ENCODE measurements at regions not wholly inside any gene's neighbourhood (a gene's known extent, or its start where the extent isn't known, plus 50 kb on each side); places are given as distances from the start of the nearest gene placed in this dataset.
A peak's percentile ranks its signal among the peaks of the same experiment; 100 is the strongest.
"Not testable (repeated sequence)": the region's sequence is repeated elsewhere in the genome, so short reads cannot be mapped to it uniquely, and the experiment has no call there.

DNA sequence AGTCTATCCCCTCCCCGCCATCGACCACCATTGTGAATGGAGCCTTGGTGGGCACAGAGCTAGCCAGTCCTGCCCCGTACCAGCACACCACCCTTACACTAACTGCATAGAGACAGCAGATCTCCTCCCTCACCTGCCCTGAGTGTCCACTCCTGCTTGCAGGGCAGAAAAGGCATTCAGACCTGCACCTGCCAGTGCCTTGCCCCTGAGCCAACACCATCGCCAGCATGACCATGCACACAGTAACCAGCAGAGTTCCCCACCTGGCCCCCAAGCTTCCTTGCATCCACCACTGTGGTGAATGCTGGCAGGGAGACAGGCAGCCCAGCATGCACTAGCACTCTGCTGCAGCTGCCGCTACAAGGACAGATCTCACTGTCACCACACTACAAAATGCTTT lies 397.1 kb downstream of the KLHL4 start:
- DNase-seq (no peak), ATAC-seq (peak in 1 of 8 donors; percentile 34)
- 86 to 93% methylated on average over 4 to 5 of the region's 5 CpGs for WGBS, 2 donors
- no peaks in the 10 kb centered on the region for H3K27me3 ChIP-seq
- intact Hi-C loops (cut with DNase I), result no loop called here
- H3K9me3 ChIP-seq, result peaks cover 0 to 7% (median 0%) of the 10 kb centered on the region in 11 donors
- H3K4me1 ChIP-seq, result no peaks in the 10 kb centered on the region
- TF ChIP-seq, protein P1, sequence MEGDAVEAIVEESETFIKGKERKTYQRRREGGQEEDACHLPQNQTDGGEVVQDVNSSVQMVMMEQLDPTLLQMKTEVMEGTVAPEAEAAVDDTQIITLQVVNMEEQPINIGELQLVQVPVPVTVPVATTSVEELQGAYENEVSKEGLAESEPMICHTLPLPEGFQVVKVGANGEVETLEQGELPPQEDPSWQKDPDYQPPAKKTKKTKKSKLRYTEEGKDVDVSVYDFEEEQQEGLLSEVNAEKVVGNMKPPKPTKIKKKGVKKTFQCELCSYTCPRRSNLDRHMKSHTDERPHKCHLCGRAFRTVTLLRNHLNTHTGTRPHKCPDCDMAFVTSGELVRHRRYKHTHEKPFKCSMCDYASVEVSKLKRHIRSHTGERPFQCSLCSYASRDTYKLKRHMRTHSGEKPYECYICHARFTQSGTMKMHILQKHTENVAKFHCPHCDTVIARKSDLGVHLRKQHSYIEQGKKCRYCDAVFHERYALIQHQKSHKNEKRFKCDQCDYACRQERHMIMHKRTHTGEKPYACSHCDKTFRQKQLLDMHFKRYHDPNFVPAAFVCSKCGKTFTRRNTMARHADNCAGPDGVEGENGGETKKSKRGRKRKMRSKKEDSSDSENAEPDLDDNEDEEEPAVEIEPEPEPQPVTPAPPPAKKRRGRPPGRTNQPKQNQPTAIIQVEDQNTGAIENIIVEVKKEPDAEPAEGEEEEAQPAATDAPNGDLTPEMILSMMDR (IDR thresholded peaks at IDR 0.05), result no peak
- H3K27ac ChIP-seq, result no peak overlapping the region
- no peaks in the 10 kb centered on the region for H3K36me3 ChIP-seq
- H3K4me3 ChIP-seq, result no peak overlapping the region

DNA sequence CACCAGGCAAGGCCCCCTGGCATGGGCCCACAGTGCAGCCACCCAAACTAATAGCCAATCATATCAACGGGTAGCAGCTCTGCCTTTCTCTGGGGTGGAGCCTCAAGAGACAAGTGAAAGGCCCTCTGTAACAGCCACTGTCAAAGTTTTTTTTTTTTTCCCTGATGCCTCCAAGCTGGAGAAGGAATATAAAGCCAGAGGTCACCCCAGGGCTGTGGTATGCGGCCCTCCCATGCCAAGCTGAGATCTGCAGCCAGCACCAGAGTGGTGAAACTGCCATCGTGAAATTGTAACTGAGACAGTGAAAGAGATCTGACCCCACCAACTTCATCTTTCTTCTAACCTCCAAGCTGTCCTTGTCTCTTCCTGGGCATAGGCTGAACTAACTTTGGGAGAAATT lies 407.0 kb downstream of the KLHL4 start:
- peak in 6 of 8 donors; percentile 16 to 67 (median 45) for ATAC-seq
- DNase-seq, result no peak
- intact Hi-C loops (cut with DNase I), result no loop called here
- Histone ChIP-seq H3K4me1 (peaks cover 0 to 3% (median 0%) of the 10 kb centered on the region in 9 donors), H3K9me3 (no peaks in the 10 kb centered on the region), H3K36me3 (no peaks in the 10 kb centered on the region), H3K27ac (no peak overlapping the region), H3K4me3 (no peak overlapping the region), H3K27me3 (no peaks in the 10 kb centered on the region)
- TF ChIP-seq, protein P1 (IDR thresholded peaks at IDR 0.05), result no peak
- 32 to 36% methylated on average over 3 of the region's 3 CpGs for WGBS, 2 donors

DNA sequence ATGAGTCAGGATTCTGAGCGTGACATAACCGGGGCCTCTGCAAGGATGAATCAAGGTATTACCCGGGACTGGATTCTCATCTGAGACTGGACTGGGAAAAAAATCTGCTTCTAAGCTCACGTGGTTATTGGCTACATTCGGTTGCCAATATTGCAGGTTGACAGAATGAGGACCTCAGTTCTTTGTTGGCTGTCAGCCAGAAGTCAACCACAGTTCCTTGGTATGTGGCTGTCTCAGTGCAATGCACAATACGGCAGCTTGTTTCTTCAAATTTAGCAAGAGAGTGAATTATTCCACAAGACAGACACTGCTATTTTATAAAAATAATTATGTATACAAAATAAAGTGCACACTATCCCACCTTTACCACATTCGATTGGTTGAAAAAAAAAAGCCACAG lies 424.2 kb downstream of the KLHL4 start:
- intact Hi-C loops (cut with DNase I), result no loop called here
- Histone ChIP-seq H3K36me3 (no peaks in the 10 kb centered on the region), H3K27me3 (no peaks in the 10 kb centered on the region), H3K9me3 (no peaks in the 10 kb centered on the region), H3K4me3 (no peak overlapping the region), H3K27ac (no peak overlapping the region), H3K4me1 (no peaks in the 10 kb centered on the region)
- WGBS, 2 donors, result 59 to 66% methylated on average over 7 of the region's 7 CpGs
- TF ChIP-seq, protein P1 (IDR thresholded peaks at IDR 0.05), result no peak
- no peak for DNase-seq
- no peak for ATAC-seq

DNA sequence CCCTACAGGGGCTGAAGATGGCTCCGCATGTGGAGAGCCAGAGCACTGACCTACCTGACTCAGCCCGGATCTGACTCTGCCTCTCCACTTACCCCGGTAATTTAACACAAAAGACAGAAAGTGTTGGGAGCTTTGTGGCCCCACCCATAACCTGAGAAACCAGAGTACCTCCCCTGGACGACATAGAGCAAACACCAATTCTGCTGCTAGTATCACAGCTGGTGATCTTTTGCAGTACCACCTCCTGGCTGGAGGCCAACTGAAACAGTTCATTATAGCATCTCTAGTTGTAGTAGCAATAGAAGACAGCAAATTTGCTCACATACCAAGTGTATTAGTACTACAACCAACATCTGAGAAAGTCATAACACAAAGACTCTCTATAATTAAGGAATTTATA lies 443.9 kb downstream of the KLHL4 start:
- Histone ChIP-seq H3K9me3 (no peaks in the 10 kb centered on the region), H3K27me3 (no peaks in the 10 kb centered on the region), H3K27ac (no peak overlapping the region), H3K4me1 (no peaks in the 10 kb centered on the region), H3K36me3 (no peaks in the 10 kb centered on the region), H3K4me3 (no peak overlapping the region)
- WGBS, 2 donors, result 70 to 77% methylated on average over 4 of the region's 4 CpGs
- TF ChIP-seq, protein P1 (IDR thresholded peaks at IDR 0.05), result no peak
- no peak for ATAC-seq
- no peak for DNase-seq
- intact Hi-C loops (cut with DNase I), result no loop called here

DNA sequence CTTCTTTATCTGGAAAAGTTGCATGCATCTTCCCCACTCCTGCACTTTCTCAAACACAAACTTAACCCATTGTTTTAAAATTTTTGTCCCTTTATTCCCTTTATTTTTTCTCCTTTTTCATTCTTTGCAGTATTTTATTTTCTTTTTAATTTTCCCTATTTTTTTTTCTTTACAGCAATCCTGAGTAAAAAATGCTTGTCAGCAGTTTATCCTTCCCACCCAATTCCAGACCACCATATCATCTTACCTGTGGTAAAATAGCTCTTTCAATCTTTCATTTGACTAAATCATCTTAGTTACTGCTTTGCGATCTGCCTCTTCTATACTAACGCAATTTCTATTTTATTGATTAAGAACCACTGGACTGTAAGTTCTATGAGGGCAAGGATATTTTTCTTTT lies 450.5 kb downstream of the KLHL4 start:
- Histone ChIP-seq H3K27me3 (no peaks in the 10 kb centered on the region), H3K9me3 (no peaks in the 10 kb centered on the region), H3K4me3 (no peak overlapping the region), H3K36me3 (no peaks in the 10 kb centered on the region), H3K27ac (no peak overlapping the region), H3K4me1 (no peaks in the 10 kb centered on the region)
- intact Hi-C loops (cut with DNase I), result no loop called here
- WGBS, 2 donors, result 96 to 100% methylated on average over 2 of the region's 2 CpGs
- DNase-seq (no peak), ATAC-seq (no peak)
- TF ChIP-seq, protein P1 (IDR thresholded peaks at IDR 0.05), result no peak

DNA sequence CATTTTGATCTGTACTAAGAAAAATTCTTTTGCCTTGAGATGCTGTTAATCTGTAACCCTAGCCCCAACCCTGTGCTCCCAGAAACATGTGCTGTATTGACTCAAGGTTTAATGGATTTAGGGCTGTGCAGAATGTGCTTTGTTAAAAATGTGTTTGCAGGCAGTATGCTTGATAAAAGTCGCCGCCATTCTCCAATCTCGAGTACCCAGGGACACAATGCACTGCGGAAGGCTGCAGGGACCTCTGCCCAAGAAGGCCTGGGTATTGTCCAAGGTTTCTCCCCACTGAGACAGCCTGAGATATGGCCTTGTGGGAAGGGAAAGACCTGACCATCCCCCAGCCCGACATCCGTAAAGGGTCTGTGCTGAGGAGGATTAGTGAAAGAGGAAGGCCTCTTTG lies 454.5 kb downstream of the KLHL4 start:
- not testable (repeated sequence) for ATAC-seq

More for the DNA sequence above, 454.5 kb downstream of the KLHL4 start:
- intact Hi-C loops (cut with DNase I); H3K4me1 ChIP-seq; H3K4me3 ChIP-seq; H3K36me3 ChIP-seq; H3K9me3 ChIP-seq; H3K27ac ChIP-seq; DNase-seq; H3K27me3 ChIP-seq: not testable (repeated sequence)
- 27 to 29% methylated on average over 6 of the region's 6 CpGs for WGBS, 2 donors

Data from heart right ventricle (tissue), 16 donors.